SU-DHL-6 (cell line): ENCODE measurements at regions not wholly inside any gene's neighbourhood (a gene's known extent, or its start where the extent isn't known, plus 50 kb on each side); places are given as distances from the start of the nearest gene placed in this dataset.
"Not testable (repeated sequence)": the region's sequence is repeated elsewhere in the genome, so short reads cannot be mapped to it uniquely, and the experiment has no call there.

ENCODE experiments used
- H2AFZ ChIP-seq: fragments of 200-600 bp; sonication (generic); 2 replicates; pipeline ENCODE4 v1.6.1; 2014; ENCODE audit warnings: low read depth, mild to moderate bottlenecking, moderate library complexity, mixed read lengths, antibody characterized with exemption, low read length; ENCODE audit not compliant: severe bottlenecking
- H3F3A ChIP-seq: fragments of 200-600 bp; shearing (Covaris generic); 2 replicates; pipeline ENCODE4 v1.6.0; 2016; ENCODE audit warnings: antibody characterized with exemption, mild to moderate bottlenecking; ENCODE audit not compliant: insufficient read depth
- H3K27ac ChIP-seq: fragments of 200-600 bp; sonication (generic); 2 replicates; pipeline ENCODE4 v1.5.1; 2016; ENCODE audit warnings: low read depth, mild to moderate bottlenecking, low read length, moderate library complexity, mixed read lengths
- H3K27me3 ChIP-seq: fragments of 200-600 bp; sonication (generic), shearing (Covaris generic); 2 replicates; pipeline ENCODE4 v1.6.0; 2014; ENCODE audit warnings: mild to moderate bottlenecking, low read length
- H3K36me3 ChIP-seq: fragments of 200-600 bp; sonication (generic); 2 replicates; pipeline ENCODE4 v1.6.1; 2014; ENCODE audit warnings: mild to moderate bottlenecking, low read length, mixed read lengths
- H3K4me2 ChIP-seq: fragments of 300-600, 200-600 bp; shearing (Covaris generic), sonication (generic); 2 replicates; pipeline ENCODE4 v1.6.0; 2014; ENCODE audit warnings: low read length, low read depth, mild to moderate bottlenecking; ENCODE audit not compliant: poor library complexity, severe bottlenecking
- H3K4me3 ChIP-seq: fragments of 200-600 bp; sonication (generic); 2 replicates; pipeline ENCODE4 v1.5.1; 2014; ENCODE audit warnings: antibody characterized with exemption, low read length, mild to moderate bottlenecking, mixed read lengths; ENCODE audit not compliant: insufficient read depth, poor library complexity, severe bottlenecking
- H3K79me2 ChIP-seq: fragments of 200-600 bp; sonication (generic); 2 replicates; pipeline ENCODE4 v1.6.1; 2014; ENCODE audit warnings: mild to moderate bottlenecking, low read length, moderate library complexity; ENCODE audit not compliant: insufficient read depth
- H3K9ac ChIP-seq: fragments of 200-600 bp; sonication (generic); 2 replicates; pipeline ENCODE4 v1.7.0; 2014; ENCODE audit warnings: mild to moderate bottlenecking, low read length
- H3K9me2 ChIP-seq: fragments of 200-600 bp; sonication (generic); replicated peaks from 2 replicates; pipeline ENCODE4 v1.6.1; 2014; ENCODE audit warnings: low read length; ENCODE audit not compliant: insufficient read depth
- H3K9me3 ChIP-seq: fragments of 200-600 bp; sonication (generic); 2 replicates; pipeline ENCODE4 v1.6.1; 2014; ENCODE audit warnings: low read length, mixed read lengths; ENCODE audit not compliant: insufficient read depth
- H4K20me1 ChIP-seq: fragments of 200-600 bp; sonication (generic); 2 replicates; pipeline ENCODE4 v1.6.1; 2014; ENCODE audit warnings: low read depth, mild to moderate bottlenecking, antibody characterized with exemption, low read length, moderate library complexity, mixed read lengths
- CTCF ChIP-seq: fragments of 200-600 bp; sonication (generic); IDR thresholded peaks from one replicate; pipeline ENCODE4 v1.5.1; 2017; ENCODE audit warnings: antibody characterized with exemption, mild to moderate bottlenecking, low read length, moderate library complexity; ENCODE audit not compliant: insufficient read depth, poor library complexity, severe bottlenecking
- EZH2phosphoT487 ChIP-seq: fragments of 200-600 bp; sonication (generic), shearing (Covaris generic); conservative IDR thresholded peaks from 2 replicates; pipeline ENCODE4 v1.6.1; 2018; ENCODE audit warnings: mild to moderate bottlenecking, antibody characterized with exemption, low read length, moderate library complexity, mixed read lengths

- not testable (repeated sequence) for H2AFZ ChIP-seq, H3K36me3 ChIP-seq, H3F3A ChIP-seq, H3K4me3 ChIP-seq, H3K9ac ChIP-seq, H3K4me2 ChIP-seq, H4K20me1 ChIP-seq, H3K27me3 ChIP-seq, H3K9me3 ChIP-seq, H3K79me2 ChIP-seq, H3K27ac ChIP-seq, H3K9me2 ChIP-seq
Observed at GRCh38 chr7:32663805-32664211, 168.5 kb downstream of the AVL9 start.

GRCh38 chr7:32662509-32662908, 167.2 kb downstream of the AVL9 start:
- H3K79me2 ChIP-seq, H3K36me3 ChIP-seq, H3K27me3 ChIP-seq, H3K9me3 ChIP-seq, H3K9me2 ChIP-seq, H3K4me3 ChIP-seq, H3K4me2 ChIP-seq, H4K20me1 ChIP-seq, H3K9ac ChIP-seq, H2AFZ ChIP-seq, H3K27ac ChIP-seq, H3F3A ChIP-seq: not testable (repeated sequence)

- no peak for TF ChIP-seq CTCF
- no peak for TF ChIP-seq EZH2phosphoT487
- Histone ChIP-seq H3K27me3 (no peaks in the 10 kb centered on the region), H4K20me1 (no peaks in the 10 kb centered on the region), H3K9ac (no peak overlapping the region), H3F3A (no peaks in the 10 kb centered on the region), H3K4me3 (no peak overlapping the region), H2AFZ (no peak overlapping the region), H3K79me2 (no peaks in the 10 kb centered on the region), H3K9me2 (no peaks in the 10 kb centered on the region), H3K36me3 (no peaks in the 10 kb centered on the region), H3K9me3 (no peaks in the 10 kb centered on the region), H3K27ac (no peak overlapping the region), H3K4me2 (no peak overlapping the region)
Observed at GRCh38 chr7:32661929-32662328, 166.6 kb downstream of the AVL9 start.

- H3K4me3 ChIP-seq: no peak overlapping the region
- no peaks in the 10 kb centered on the region for H3K27me3 ChIP-seq
- no peaks in the 10 kb centered on the region for H3K36me3 ChIP-seq
- no peak overlapping the region for H2AFZ ChIP-seq
- H3K4me2 ChIP-seq: no peak overlapping the region
- no peak for TF ChIP-seq CTCF
- TF ChIP-seq EZH2phosphoT487: no peak
- no peaks in the 10 kb centered on the region for H3F3A ChIP-seq
- no peak overlapping the region for H3K27ac ChIP-seq
- H3K79me2 ChIP-seq: no peaks in the 10 kb centered on the region
- H4K20me1 ChIP-seq: no peaks in the 10 kb centered on the region
- H3K9me2 ChIP-seq: no peaks in the 10 kb centered on the region
- no peaks in the 10 kb centered on the region for H3K9me3 ChIP-seq
- H3K9ac ChIP-seq: no peak overlapping the region
Observed at GRCh38 chr7:32661501-32661900, 166.2 kb downstream of the AVL9 start.
